Dermis blood vessel endothelial cell (primary cell): ENCODE measurements at regions not wholly inside any gene's neighbourhood (a gene's known extent, or its start where the extent isn't known, plus 50 kb on each side); places are given as distances from the start of the nearest gene placed in this dataset.
A peak's percentile ranks its signal among the peaks of the same experiment; 100 is the strongest.

ENCODE experiments used
- DNase-seq: peaks from one replicate; pipeline ENCODE4 v3.0.0; 2010

- peak; percentile 95 for DNase-seq
Measured at GRCh38 chr2:173590276-173590861, 235.7 kb downstream of the CDCA7 start.

- DNase-seq, result no peak
Measured at GRCh38 chr2:173593109-173593508, 238.4 kb downstream of the CDCA7 start.

GRCh38 chr2:173596244-173596643 is 241.6 kb downstream of the CDCA7 start:
- DNase-seq, result no peak

GRCh38 chr2:173598525-173598924 is 243.9 kb downstream of the CDCA7 start:
- no peak for DNase-seq

GRCh38 chr2:173599821-173600359 is 245.2 kb downstream of the CDCA7 start:
- no peak for DNase-seq

- no peak for DNase-seq
Measured at GRCh38 chr2:173602153-173602795, 247.6 kb downstream of the CDCA7 start.

GRCh38 chr2:173605994-173606393 is 251.3 kb downstream of the CDCA7 start:
- no peak for DNase-seq

GRCh38 chr2:173606619-173607248 is 252.1 kb downstream of the CDCA7 start:
- no peak for DNase-seq

- no peak for DNase-seq
Measured at GRCh38 chr2:173607606-173608311, 253.1 kb downstream of the CDCA7 start.

- DNase-seq, result no peak
Measured at GRCh38 chr2:173611121-173611520, 256.4 kb downstream of the CDCA7 start.

GRCh38 chr2:173612354-173612753 is 257.7 kb downstream of the CDCA7 start:
- peak; percentile 3 for DNase-seq

GRCh38 chr2:173613386-173613785 is 258.7 kb downstream of the CDCA7 start:
- DNase-seq, result no peak

GRCh38 chr2:173614265-173614930 is 259.7 kb downstream of the CDCA7 start:
- no peak for DNase-seq

- no peak for DNase-seq
Measured at GRCh38 chr2:173623438-173624319, 269.0 kb downstream of the CDCA7 start.

GRCh38 chr2:173625315-173625714 is 270.6 kb downstream of the CDCA7 start:
- DNase-seq, result no peak

- DNase-seq, result no peak
Measured at GRCh38 chr2:173629076-173629475, 274.4 kb downstream of the CDCA7 start.

GRCh38 chr2:173630425-173631126 is 275.9 kb downstream of the CDCA7 start:
- no peak for DNase-seq

- DNase-seq, result no peak
Measured at GRCh38 chr2:173631127-173631460, 276.4 kb downstream of the CDCA7 start.

GRCh38 chr2:173644146-173644545 is 289.5 kb downstream of the CDCA7 start:
- no peak for DNase-seq

GRCh38 chr2:173647681-173648311 is 293.1 kb downstream of the CDCA7 start:
- DNase-seq, result no peak

- no peak for DNase-seq
Measured at GRCh38 chr2:173648816-173649215, 294.1 kb downstream of the CDCA7 start.
